Right forelimb (tissue), 1 donor: ENCODE measurements at regions not wholly inside any gene's neighbourhood (a gene's known extent, or its start where the extent isn't known, plus 50 kb on each side); places are given as distances from the start of the nearest gene placed in this dataset.
A peak's percentile ranks its signal among the peaks of the same experiment; 100 is the strongest.

Experiments used
- DNase-seq: peaks from one replicate; pipeline ENCODE4 v3.0.0-alpha.2; 2018

GRCh38 chr5:168013546-168013945, 277.9 kb upstream of the WWC1 start:
- no peak for DNase-seq

GRCh38 chr5:168014433-168015123, 276.9 kb upstream of the WWC1 start:
- DNase-seq, result no peak

GRCh38 chr5:168015506-168015905, 275.9 kb upstream of the WWC1 start:
- DNase-seq, result no peak

GRCh38 chr5:168017313-168017712, 274.1 kb upstream of the WWC1 start:
- no peak for DNase-seq

DNA sequence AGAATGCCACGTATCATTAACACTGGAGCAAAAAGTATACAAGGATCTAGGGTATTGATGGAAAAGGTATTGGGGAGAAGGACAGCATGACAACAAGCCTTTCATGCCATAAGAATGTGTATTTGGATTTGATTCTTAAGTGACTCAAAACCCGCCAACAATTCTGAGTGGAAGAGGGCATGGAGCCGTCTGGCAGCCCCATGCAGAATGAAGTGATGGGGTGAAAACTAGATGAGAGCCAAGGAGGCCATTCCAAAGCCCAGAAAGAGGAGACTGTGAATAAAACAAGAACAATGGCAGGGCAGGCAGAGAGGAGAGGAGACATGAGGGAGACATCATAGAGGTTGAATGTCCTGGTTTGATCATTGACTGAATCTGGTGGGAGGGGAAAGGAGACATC, 272.3 kb upstream of the WWC1 start:
- DNase-seq, result no peak

DNA sequence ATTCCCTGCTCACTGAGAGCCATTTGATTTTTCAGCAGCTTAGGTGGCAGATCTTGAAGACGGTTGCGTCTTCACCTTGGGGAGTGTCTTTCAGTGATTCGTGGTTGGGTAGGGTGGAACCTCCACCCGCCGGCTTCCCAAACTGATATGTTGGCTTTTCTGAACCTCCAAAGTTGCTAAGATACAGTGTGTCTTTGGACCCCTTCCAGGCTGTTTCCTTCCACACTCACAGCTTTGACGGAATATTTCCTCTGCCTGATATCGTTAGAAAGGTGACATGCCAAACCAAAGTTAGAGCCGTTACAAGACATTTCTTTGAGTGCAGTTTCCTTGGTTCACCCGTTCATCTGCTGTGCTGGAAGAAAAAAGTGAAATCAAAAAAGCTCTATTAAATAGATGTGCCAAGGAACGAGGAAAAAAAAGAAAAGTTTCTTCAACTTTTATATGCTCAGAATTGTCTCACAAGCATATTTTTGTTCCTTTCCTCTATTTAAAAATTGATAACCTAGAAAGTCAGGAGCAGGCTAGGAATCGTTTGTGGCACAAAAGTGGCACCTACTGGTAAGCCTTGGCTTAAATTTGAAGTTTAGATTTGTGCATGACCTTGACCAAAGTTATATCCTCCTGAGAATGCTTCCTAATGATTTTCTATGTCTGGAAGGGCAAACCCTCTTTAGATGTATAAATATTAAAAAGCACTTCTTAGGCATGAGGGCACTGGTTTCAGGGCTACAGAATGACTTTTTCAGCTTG, 270.7 kb upstream of the WWC1 start:
- DNase-seq, result no peak

- no peak for DNase-seq
Measured at GRCh38 chr5:168022446-168023169, 268.8 kb upstream of the WWC1 start.

DNA sequence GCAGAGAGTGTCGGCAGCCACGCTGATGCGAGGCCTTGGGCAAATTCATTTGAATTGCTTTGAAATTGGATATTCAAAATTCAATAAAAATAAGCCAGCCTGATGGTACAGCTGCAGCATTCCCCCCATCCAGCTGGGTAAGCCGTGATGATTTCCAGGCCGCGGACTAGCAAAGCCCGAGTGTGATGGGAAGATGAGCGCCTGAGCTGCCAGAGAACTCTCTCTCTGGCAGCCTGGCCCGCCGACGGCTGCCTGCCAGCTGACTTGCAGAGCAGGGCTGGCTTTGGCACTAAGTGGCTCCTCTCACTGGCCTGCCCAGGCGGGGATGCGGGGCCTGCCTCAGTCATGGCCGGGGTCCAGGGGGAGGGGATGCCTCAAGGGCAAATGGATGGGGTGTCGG, 268.3 kb upstream of the WWC1 start:
- peak; percentile 81 for DNase-seq

DNA sequence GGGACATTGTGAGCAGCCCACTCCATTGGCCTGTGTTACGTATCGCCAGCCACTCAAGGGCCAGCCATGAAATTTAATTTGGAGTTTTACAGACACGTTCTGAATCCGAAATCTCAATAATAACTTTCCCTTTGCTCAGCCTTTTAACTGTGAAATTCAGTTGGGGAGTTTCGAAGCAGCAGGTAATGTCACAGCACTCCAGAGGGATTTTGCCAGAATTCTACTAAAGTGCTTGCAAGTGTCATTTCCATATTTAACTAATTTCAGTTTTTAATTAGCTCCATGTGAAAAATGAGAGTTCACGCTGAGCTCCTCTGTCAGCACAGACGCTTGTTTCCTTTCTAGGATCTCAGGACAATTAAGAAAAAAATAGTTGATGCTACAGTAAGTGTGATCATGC, 267.1 kb upstream of the WWC1 start:
- no peak for DNase-seq

DNA sequence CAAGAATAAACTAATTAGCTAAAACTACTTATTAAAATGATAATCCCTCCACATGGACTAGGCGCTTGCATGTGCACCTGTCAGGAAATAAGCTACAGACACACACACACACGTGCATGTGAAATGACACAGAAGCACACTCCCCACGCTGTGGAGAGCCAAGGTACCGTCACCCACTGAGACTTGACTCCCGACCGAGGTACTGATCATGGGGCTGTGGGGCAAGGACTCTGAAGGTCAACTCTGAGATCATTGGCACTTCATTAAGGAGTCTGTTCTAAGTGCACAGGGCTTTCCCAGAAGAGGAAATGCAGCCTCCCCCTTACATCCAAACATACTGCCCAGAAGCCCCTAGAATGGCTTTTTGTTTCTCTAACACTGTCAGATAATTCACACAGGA, 264.4 kb upstream of the WWC1 start:
- no peak for DNase-seq

DNA sequence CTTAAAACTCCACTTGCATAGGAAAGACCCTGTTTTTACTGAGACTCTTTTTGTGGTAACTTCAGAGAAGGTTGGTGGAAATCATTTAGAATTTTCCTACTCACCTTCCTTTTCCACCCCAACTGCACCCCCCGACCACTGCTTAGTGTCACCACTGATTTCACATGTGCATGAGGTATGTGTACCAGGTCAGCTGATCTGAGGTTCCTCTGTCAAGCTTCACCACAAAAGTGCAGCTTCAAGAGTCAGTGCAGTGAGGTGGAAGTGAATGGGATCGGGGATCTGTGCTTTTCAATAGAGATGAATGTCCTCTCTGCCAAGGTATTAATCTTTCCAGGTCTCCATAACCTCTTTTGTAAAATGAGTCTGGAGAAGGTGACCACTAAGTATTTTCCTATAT, 260.5 kb upstream of the WWC1 start:
- DNase-seq, result no peak

DNA sequence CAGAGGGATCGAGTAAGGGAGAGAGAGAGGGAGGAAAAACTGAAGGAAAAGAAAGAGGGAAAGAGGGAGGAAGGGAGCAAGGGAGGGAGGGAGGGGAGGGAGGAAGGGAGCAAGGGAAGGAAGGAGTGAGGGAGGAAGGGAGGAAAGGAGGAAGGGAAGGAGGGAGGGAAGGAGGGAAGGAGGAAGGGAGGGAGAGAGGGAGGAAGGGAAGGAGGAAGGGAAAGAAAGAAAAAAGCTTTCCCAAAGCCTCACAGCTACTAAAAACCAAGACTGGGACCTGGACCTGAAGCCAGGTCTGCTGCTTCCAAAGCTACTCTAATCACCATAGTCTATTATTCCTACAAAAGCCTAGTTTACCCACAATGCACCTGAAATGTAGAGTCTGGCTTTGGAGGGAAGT, 259.8 kb upstream of the WWC1 start:
- no peak for DNase-seq

DNA sequence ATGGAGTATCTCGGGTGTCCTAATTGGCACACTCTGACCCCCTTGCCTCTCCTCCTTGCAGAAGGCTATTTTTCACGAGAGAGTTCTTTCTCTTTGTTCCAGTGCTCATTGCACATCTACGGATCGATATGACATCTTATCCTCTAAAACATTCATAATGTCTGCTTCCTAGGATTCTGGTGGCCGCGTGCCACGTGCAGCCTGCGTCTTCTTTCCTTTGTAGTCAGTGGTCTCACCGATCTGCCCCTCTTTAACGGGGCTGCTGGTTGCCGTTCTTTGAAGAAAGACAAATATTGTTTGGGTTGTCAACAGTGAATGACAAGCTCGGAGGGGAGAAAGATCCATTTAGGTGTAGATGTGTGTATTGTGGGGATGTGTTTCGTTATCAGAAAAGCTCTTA, 252.4 kb upstream of the WWC1 start:
- DNase-seq, result no peak

- DNase-seq, result no peak
Measured at GRCh38 chr5:168039566-168040248, 251.7 kb upstream of the WWC1 start.

DNA sequence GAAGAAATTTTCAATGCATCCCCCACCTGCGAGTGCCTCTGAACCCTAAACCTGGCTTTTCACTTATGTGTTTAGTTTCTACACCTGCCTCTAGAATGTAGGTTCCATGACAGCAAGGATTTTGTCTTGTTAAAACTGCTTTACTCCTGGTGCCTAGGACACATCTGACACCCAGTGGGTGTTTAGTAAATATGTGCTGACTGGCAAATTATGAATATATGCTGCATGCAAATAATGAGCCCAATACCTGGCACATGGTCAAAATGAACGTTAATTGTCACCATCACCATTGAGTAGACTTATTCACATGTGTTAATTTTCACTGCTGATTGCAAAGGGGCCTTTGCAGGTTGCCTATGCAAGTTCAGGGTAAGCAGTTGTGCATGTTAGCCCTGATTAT, 249.9 kb upstream of the WWC1 start:
- no peak for DNase-seq

DNA sequence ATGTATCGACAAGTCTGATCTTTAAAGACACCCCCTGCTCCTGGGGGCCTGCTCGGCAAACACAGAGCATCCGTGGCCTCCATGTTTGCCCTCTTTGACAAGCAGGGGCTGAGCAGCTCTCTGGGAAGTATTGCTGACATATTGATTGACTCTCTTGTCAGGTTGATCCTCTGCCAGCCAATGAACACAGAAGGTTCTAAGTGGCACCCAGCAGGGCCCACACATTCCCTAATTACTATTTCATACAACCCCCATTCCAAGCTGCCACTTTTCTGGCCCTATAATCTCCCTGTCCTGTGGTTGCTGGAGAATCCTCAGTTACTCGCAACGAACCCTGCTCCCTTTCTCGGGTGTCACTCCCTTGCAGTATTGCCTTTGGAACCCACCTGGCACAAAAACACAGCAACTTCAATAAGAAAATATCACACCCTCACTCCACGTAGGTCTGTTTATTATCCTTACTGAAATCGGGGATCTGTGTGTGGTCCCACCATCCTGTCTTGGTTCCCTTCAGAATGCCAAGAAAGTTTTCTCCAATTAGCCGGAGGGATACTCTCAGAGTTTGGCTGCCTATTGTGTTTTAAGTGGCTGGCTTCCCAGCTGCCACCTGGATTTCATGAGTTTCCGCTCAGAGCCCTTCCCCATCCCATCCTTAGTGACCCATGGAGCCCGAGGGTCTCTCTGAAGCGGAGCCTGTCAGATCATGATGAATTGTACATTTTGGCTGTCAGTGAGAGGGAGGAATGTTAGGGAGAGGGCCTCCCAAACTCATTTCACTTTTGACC, 249.0 kb upstream of the WWC1 start:
- DNase-seq, result peak; percentile 45

DNA sequence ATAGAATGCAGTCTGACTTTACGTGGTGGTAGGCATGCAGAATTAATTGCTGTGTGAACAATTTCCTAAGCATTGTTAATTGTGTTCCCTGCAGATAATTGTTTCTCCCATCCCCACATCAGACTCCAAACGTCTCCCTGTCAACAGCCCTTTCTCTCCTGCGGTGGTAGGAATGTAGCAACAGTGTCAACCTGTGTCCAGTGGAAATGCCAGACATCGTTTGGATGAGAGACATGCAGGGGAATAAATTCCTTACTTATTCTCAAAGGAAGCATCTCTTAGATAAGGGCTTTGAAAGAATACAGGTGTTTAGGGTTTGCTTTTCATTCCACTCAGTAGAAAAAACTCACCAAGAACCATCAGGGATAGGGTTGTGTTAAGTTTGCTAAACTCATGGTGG, 245.3 kb upstream of the WWC1 start:
- DNase-seq, result no peak

DNA sequence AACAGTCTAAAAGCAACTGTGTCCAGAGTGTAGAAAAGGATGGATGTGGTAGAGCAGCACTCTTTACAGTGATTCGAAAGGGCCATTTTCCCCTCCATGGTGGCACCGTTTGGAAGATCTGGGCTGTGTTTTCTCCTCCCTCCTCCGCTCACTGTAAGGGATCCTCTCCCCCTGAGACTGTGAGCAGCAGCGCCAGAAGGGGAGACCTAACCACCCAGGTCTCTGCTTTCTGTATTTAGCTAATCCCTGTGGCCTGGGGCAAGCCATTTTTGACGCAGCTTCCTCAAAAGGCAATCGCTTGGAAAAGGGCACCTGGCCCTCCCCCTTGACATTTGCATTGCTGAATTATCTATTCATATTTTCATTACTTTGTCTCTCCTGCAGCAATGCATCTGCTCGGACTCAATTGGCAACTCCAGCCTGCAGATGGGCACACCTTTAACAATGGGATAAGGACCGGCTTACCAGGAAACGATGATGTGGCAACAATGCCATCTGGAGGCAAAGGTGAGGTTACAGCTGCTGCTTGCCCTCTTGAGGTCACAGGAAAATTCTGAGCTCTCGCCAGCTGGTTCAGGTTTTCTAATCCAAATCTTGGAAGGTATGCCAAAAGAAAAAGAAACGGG, 244.3 kb upstream of the WWC1 start:
- peak; percentile 48 for DNase-seq

DNA sequence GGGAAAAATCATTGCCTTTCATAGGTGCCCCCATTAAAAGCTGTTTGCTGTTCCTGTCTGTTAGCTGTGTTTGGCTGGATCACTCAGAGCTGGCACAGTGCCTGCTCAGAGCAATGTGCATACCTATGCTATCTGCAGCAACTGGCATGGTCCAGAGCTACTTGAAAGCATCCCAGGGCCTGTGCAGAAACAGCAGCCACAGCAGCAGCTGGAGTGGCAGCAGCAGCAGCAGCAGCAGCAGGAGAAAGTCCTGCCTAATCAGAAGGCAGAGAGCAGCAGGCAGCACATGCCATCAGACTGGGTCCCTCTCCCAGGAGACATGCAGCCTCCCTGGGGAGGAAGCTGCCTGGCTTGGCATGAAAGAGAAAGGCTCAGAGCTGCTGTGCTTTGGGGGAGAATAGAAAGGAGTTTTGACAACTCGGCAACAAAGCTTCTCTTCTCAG, 243.8 kb upstream of the WWC1 start:
- no peak for DNase-seq

DNA sequence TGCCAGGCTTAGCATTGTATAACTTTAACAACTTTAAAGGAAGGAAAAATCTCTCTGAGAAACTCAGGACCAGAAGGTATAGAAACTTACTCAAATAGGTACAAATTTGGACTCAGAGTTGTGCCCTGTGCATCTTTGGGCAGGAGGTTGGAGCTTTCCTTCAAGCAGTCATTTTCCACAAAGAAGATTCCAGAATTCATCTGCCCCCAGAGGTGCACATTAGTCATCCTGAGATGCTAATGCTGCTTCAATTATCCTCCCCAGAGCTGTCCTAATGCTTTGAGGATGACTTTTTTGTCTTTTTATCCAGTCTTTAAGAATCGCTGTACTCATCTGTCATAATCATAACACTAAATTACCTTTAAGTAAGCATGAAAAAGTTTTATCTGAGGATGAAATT, 243.0 kb upstream of the WWC1 start:
- no peak for DNase-seq

- no peak for DNase-seq
Measured at GRCh38 chr5:168052686-168053085, 238.8 kb upstream of the WWC1 start.

- DNase-seq, result no peak
Measured at GRCh38 chr5:168054091-168054490, 237.4 kb upstream of the WWC1 start.
